ENCODE measurements at regions not wholly inside any gene's neighbourhood (a gene's known extent, or its start where the extent isn't known, plus 50 kb on each side); places are given as distances from the start of the nearest gene placed in this dataset.

- TF ChIP-seq, protein P1, sequence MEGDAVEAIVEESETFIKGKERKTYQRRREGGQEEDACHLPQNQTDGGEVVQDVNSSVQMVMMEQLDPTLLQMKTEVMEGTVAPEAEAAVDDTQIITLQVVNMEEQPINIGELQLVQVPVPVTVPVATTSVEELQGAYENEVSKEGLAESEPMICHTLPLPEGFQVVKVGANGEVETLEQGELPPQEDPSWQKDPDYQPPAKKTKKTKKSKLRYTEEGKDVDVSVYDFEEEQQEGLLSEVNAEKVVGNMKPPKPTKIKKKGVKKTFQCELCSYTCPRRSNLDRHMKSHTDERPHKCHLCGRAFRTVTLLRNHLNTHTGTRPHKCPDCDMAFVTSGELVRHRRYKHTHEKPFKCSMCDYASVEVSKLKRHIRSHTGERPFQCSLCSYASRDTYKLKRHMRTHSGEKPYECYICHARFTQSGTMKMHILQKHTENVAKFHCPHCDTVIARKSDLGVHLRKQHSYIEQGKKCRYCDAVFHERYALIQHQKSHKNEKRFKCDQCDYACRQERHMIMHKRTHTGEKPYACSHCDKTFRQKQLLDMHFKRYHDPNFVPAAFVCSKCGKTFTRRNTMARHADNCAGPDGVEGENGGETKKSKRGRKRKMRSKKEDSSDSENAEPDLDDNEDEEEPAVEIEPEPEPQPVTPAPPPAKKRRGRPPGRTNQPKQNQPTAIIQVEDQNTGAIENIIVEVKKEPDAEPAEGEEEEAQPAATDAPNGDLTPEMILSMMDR (conservative IDR thresholded peaks at IDR 0.05; ENCODE audit: low read length), result no peak
- TF ChIP-seq EZH2phosphoT487 (IDR thresholded peaks at IDR 0.05; ENCODE audit: borderline replicate concordance), result no peak
Observed at GRCh38 chr6:137316626-137317025, 97.4 kb upstream of the IFNGR1 start.
